GM18499 (cell line): ENCODE measurements at regions not wholly inside any gene's neighbourhood (a gene's known extent, or its start where the extent isn't known, plus 50 kb on each side); places are given as distances from the start of the nearest gene placed in this dataset.

Experiments
- ATAC-seq: cut with Tn5 transposase; IDR thresholded peaks from one replicate; pipeline ENCODE4 v1.9.1; 2021; ENCODE audit warnings: moderate number of reproducible peaks; ENCODE audit not compliant: insufficient read depth, unreplicated experiment

DNA sequence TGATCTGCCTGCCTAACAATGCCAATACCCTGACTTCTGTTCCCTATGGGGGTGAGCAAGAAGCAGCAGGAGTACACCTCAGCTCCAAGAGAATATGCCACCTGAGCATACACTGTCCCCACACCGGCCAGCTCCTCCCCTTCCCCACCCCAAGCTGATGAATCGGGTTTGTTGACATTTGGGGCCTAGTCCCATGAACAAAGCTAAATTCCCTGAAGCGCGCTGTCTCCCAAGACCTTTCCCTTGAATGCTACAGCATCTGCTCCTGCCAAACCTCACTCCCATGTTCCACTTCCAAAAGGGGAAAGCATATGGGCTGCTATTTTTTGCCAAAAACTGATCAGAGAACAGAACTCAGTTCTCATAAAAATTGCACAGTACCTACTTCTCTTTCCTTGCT, 220.4 kb upstream of the CAMK1G start:
- no peak for ATAC-seq

DNA sequence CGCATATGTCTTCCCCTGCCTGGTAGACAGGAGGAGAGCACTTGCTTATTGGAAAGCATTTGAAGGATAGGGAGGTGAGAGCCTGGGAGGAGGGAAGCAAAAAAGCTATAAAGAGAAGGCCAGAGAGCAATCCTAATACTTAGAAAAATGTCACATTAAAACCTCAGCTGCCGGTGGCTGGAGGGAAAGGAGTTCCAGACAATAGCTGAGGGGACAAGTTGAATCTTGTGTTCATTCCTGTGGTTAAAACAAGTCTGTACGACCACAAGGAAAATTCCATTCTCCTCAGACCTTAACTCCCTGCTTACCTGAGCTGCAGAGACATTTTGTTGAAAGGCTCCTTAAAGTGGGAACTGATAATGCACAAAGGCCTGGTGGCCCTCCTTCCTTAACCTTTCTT, 218.8 kb upstream of the CAMK1G start:
- ATAC-seq: no peak

DNA sequence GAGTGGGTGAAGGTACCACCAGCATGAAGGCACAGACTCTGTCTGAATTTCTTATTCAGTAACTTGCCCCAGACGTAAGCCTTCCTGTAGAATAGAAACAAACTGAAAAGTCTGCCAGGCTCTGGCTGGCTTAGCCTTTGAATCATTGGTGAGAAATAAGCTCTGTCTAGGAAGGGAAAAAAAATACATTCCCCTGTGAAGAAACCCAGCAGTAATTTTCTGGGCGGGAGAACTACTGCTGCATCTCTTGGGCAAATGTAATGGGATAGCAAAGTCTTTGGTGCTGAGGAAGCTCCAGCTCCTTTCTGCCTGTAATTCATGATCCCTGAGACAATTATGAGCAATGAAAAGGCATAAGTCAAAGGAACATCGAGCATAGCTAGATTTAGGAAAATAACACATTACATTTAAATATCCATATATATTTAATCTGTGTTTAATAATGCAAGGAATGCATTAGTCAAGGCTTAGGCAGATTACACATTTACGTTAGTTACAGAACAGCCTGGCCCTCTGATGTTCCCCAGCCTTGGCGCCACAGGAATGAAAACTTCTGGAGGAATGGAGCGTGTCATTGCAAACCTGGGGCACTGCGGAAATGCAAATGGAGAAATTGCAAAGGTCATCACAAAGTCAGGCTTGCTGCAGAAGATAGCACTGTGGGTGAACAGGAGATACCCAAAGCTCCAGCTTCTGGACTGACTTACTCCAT, 216.3 kb upstream of the CAMK1G start:
- no peak for ATAC-seq

DNA sequence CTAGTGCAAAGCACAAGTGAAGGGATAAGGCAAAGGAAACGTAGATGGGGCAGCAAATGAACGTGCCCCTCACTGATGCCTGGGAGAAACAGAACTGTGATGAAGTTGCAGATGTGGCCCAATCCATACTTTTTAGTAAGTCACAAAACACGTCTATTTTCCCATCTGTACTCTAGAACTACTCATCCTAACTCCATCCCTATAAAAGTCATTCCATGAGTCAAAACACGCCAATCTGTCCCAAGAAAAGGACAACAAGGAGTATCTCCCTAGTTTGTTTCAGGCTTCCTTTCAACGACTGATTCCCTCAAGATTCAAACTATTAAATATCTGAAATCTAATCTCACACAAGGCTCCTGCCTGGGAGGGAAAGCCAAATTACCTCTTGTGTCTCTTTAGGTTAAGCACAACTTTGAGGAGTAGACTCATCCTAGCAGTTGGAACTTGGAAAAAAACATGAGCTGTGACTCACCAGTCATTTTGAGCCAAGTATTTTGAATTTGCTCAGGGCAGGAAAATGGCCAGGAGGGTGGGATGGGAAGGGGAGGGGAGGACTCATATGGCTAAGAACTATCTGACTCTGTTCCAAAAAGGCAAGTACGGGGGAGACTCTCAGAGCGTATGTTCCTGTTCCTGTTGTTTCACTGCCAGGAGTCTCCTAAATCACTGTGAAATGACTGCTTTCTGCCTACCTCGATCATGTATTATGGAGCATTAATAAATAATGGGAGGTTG, 214.5 kb upstream of the CAMK1G start:
- ATAC-seq: no peak

DNA sequence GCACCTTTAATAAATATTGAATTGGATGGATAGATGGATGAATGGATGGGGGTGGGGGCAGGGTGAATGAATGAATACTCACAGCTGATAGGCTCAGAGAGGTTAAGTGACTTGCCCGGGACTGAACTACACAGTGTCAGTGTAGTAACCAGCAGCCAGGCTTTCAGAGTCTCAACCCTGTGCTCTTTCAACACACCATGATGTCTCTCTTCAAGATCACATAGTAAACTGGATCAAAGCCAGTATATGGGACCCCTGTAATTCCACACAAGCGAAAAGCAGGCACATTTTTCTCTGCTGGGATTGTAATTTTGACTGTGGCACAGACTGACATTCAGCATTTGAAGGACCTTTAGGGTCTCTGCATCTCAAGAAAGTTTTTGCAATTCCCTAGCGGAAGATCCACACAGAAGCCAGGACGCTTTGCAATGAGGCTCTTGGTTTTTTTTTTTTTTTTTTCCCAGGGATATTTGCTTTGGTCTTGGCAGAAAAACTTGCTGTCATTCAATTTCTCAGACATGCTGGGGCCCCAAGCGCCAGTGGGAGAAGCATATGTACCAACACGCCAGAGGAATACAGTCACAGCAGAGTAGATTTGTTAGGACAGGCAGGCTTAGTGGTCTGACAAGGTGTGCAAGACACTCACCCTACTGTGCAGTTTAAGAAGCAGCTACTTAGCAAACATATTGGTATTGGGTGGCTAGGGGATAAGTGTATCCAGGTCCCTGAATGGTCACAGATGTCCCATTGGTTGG, 213.1 kb upstream of the CAMK1G start:
- ATAC-seq: no peak

DNA sequence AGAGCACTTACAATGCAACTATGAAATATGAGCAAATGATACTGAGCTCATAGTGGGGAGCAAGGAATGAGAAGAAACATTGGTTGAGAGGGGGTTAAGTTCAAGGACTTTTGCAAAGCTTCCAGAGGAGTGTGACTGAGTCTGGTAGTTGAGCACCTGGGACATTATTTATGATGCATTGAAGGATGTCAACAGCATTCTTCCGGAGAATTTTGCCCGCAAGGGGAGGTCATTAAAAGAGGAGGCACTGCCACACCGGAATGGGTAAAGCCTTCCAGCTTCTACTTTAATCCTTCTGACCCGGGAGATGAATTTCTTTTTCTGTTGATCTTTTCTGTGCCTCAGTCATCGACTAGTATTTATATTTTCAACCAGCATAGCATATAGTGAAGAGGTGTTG, 208.4 kb upstream of the CAMK1G start:
- no peak for ATAC-seq

DNA sequence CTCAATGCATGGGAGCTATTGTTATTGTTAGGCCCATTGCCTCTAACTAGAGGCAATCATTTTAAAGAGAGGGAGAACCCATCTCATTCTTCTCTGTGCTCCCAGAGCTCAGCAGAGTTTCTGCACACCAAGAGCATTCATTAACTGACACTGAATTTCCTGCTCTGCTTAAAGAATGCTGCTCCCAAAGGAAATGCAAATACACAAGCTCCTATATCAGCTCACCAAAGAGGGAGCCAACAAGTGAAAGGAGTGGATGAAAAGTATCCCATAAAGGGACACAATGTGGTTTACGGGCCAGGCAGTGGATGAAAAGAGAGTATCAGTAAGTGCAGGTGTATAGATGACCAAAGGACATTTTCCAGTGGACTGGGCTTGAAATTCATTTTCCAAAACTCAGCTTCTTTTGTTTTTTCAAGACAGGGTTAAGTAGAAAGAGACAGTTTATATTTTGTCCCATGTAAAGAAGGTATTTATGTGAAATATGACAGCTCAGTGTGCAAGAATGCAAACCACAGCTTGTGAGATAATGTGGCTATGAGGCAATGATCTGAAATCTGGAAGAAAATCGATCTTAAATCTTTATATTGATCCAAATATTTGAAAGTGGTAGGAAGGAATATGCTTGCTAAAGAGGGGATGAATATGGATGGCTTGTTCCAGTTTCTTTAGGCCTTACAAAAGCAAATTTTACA, 207.7 kb upstream of the CAMK1G start:
- no peak for ATAC-seq

DNA sequence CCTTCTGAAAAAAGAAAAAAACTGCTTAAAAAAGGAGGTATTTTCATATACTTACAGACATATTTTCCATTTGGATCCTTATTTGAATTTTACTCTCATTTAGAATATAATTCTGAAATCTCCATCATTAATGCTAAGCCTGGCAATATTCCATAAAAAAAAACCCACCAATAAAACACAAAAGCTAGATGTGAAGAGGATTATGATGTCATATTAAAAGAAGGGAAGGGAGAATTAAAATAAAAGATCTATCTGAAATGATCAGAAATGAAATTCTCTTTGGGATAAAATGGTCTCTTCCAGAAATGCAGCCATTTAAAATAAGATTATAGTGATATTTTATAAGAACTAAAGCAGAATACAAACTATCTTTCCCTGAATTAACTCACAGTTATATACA, 206.7 kb upstream of the CAMK1G start:
- ATAC-seq: no peak

DNA sequence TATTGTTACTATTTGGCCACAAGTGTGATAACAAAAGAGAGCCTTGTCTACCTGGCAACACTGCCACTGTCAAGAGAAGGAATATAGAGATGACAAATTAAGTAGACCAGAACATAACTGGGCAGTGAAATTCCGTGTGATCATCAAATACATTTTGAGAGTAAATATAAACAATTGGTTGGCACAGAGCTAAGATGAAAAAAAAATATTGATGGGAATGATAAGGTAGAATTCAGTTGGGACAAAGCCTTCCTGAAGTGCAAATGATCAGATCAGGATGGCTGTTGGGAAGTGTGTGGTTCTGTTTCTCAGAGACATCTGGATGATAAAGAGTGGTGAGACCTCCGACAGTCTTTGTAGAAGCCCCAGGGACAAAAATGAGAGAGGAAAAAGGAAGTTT, 205.5 kb upstream of the CAMK1G start:
- no peak for ATAC-seq

DNA sequence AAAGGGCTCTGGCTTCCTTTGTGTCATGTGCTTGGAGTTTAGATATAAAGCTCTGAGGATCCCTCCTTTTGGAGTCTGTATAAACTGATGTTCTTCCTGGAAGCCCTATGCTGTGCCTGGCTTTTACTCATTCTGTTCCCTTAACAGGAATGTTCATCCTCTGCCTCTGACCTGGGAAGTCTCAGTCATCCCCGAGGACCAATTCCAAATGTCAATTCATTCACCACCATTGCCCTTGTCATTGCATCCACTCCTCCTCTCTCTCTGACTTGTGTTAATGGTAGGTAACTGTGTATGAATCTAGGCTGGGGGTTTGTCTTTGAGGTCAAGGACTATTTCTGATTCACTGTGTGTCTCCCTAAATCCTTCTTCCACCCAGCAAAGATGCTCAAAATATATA, 204.2 kb upstream of the CAMK1G start:
- ATAC-seq: no peak

DNA sequence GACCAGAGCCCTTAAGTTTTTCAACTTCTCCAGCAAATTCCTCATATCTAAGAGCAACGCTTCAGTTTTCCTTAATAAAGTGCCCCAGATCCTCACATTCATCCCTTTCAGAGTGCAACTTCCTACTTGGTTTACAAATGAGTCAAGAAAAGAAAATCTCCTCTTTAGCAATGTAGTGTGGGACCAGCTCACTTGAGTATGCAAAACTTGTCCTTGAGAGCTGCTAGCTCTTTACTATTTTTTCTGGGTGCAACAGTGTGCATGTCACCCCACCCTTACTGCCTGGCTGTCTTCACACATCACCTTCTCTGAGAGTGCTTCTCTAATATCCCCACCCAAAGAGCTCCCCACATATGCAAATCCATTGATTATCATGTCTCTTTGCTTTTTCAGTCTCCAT, 203.1 kb upstream of the CAMK1G start:
- no peak for ATAC-seq

DNA sequence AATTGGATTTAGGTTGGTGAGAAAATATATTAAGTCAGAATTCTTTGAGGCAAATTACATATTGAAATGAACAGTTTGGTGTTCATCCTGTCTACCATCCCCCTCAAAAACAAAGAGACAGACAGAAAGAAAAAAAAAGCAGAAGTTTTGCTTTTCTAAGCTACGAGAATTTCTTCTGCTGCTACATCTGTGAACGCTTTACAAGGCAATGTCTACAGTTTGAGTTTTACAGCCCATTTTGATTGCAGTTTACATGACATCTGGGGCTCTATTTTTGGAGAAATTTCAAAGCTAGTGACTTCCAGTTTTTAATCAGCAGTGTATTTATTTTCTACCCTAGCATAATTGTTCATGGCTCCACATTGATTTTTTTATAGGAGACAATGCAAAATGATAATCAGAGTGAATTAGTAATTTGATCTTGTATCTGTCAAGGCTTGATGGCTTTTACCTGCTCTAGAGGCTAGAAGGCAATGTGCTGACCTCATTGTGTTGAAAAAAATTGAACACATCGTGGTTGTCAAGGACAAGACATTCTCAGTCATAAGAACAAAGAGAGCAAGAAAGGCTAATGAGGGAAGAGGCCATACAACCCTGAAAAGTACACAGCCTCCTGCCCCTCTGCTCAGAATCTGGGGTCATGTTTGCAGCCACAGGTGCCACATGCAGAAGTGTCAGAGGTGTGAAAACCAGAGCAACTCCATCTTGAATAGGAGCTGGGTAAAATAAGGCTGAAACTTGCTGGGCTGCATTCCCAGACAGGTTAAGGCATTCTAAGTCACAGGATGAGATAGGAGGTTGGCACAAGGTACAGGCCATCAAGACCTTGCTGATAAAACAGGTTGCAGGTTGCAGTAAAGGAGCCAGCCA, 201.0 kb upstream of the CAMK1G start:
- no peak for ATAC-seq

DNA sequence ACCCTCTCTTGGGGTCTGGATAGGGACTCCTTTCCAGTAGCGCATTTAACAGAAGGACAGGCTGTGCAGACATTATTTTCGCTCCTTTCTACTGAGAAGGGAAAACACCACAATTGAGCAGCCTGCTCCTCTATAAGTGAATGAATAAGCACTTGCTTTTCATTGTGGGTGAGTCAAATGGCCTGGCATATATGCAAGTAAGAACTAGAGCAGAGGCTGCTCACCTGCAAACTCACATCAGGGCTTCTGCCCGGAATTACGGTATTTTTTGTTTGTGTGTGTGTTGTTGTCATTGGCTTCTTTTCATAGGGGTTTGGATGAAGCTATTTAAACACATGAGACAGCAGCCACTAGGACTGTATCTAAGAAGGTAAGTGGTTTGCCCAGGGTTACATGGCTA, 200.1 kb upstream of the CAMK1G start:
- no peak for ATAC-seq

DNA sequence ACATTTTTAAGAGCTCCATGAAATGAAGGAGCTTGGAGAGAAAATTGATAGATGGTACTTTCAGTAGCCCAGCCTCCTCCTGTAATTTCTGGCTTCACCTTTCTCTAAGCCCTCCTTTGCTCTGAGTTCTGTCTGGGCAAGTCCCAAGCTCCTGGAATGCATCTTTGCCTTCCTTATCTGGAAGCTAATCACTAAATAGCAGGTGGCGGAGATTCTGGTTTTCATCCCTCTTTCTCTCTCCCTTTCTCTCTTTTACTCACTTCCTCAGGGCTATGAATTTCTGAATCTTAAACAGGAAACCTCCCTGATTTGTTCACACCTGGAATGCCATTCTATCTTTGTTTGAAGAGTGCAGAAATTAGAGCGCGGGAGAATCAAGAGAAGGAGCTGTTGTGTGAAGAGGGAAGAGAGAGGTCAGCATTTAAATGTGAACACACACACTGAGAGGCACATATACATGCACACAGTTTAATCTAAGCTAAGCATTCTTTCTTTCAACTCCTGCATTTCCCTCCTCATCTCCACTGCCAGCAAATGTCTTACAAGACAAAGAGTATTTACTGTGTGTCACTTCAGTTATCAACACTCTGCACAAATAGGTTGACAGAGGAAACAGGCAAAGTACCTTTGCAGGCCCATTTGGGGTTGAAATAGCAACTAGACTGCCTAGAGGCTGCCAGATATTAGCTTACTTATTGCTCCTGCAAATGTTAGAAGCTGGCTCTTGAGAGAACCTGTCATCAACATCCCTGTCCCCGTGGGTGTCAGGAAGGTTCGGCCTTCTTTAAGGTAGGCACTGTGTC, 199.4 kb upstream of the CAMK1G start:
- no peak for ATAC-seq

DNA sequence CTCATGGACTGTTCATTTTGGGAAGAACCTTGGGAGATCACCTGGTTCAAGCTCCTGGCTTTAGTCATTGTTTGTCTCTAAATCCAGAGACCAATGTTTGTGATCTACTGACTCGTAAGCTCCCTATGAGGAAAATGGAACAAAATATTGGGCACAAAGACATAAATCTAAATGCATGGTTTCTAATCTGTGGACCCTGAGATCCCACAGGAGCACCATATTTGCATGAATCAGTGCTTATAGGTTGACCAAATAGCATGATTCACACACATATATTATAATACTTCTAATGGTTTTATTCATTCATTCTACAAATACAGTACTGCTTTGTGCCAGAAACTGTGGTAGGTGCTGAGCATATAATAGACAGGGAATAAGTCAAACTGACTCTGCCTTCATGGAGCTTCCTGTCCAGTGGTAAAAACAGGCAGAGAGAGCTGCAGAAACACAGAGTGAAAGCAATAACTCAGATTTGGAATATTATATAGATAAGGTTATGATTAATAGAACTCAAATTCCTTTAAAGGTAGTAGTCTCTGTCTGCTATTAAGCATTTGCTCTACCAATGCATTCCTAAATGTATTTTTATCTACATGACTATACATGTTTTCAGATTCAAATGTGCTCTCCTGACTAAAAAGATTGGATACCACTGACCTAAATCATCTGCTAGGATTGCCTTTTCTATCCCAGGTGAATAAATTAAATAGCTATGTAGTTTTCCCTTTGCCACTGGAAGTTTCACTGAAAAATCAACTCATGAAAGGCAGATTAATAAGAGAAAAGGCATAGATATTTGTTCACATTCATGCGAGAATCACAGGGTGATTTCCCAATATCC, 198.6 kb upstream of the CAMK1G start:
- no peak for ATAC-seq

DNA sequence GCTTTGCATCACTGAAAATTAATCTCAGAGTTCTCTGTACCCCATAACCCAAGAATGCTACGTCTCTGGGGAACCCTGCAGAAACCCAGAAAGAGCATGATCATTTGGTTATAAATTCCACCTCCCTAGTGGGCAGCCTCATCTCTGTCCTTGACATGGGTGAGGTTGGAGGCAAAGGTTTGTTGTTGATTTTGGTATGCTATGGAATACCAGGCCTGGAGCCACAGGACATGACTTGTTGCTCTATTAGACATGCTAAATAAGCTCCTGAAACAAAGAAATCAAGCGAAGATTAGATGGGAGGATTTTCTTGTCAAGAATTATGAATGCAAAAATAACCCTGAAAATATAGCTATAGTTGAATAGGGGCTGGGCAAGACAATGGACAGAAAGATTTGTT, 197.4 kb upstream of the CAMK1G start:
- no peak for ATAC-seq

DNA sequence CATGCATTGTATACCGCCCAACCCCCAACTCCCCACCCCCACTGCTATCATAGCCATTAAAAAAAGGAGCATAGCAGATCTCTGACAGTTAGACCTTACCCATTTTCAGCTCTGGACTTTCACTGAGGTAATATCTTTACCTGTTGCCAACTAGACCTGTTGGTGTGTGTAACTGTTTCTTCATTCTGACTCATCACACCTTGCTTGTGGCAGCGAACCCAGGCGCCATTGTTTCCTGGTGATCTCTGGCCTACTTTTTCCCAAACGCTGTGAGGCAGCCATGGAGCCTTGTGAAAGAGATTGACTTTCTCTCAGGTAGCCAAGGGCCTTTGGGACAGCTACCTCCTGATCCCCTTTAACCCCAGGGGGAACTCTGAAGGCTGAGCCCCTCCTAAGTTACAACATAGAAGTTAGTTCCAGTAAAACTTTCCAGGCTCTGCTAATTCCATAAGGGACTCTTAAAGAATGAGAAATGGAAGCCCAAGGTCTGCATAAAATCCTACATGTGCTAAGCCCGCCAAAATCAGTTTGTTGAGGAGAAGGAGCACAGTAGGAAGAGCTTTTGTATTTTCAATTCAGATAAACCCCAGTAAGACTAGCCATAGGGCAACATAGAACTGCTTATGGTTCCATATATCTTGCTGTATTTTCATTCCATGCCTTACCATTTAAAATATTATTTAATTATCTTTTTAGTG, 196.1 kb upstream of the CAMK1G start:
- ATAC-seq: no peak

DNA sequence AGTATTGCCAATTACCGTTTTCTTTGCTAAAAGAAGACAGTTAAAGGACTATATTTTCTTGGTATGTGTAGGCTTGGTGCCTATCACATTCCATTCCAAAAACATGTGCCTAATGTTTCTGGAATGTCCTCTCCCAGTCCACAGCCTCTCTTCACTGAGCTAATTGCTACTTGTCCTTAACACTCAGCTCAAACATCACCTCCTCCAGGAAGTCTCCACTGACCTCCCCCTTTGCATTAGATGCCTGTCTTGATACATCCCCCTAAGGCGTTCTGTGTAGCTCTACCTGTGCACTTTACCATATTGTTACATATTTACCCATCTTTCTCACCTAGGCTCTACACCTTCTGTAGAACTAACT, 195.6 kb upstream of the CAMK1G start:
- ATAC-seq: no peak
